Hepatocyte (in vitro differentiated cells): ENCODE measurements at regions not wholly inside any gene's neighbourhood (a gene's known extent, or its start where the extent isn't known, plus 50 kb on each side); places are given as distances from the start of the nearest gene placed in this dataset.

Experiments used
- DNase-seq: peaks from one replicate; pipeline ENCODE4 v3.0.0-alpha.2; 2016; ENCODE audit warnings: low spot score
- H2AFZ ChIP-seq: fragments of 200-600 bp; sonication (generic); 2 replicates; pipeline ENCODE4 v1.6.0; 2016; ENCODE audit warnings: antibody characterized with exemption, mild to moderate bottlenecking
- H3K27ac ChIP-seq: fragments of 200-600 bp; sonication (generic); 2 replicates; pipeline ENCODE4 v1.5.1; 2016; ENCODE audit warnings: mild to moderate bottlenecking
- H3K27me3 ChIP-seq: fragments of 200-600 bp; sonication (generic); 2 replicates; pipeline ENCODE4 v1.6.1; 2016
- H3K36me3 ChIP-seq: fragments of 200-600 bp; sonication (generic); replicated peaks from 2 replicates; pipeline ENCODE4 v1.5.1; 2016; ENCODE audit warnings: low read depth; ENCODE audit not compliant: insufficient read depth
- H3K4me1 ChIP-seq: fragments of 200-600 bp; sonication (generic); 2 replicates; pipeline ENCODE4 v1.5.1; 2016; ENCODE audit warnings: mild to moderate bottlenecking, moderate library complexity; ENCODE audit not compliant: insufficient read depth
- H3K4me2 ChIP-seq: fragments of 200-600 bp; sonication (generic); 2 replicates; pipeline ENCODE4 v1.6.0; 2016
- H3K4me3 ChIP-seq: fragments of 200-600 bp; sonication (generic); 2 replicates; pipeline ENCODE4 v1.5.1; 2016; ENCODE audit warnings: mild to moderate bottlenecking
- H3K79me2 ChIP-seq: fragments of 200-600 bp; sonication (generic); 2 replicates; pipeline ENCODE4 v1.6.0; 2017; ENCODE audit warnings: mild to moderate bottlenecking
- H3K9me2 ChIP-seq: fragments of 200-600 bp; sonication (generic); replicated peaks from 2 replicates; pipeline ENCODE4 v1.6.0; 2017; ENCODE audit warnings: mild to moderate bottlenecking; ENCODE audit not compliant: insufficient read depth
- H3K9me3 ChIP-seq: fragments of 200-600 bp; sonication (generic); 2 replicates; pipeline ENCODE4 v1.5.1; 2016; ENCODE audit warnings: low read depth, mild to moderate bottlenecking
- H4K20me1 ChIP-seq: fragments of 200-600 bp; sonication (generic); 2 replicates; pipeline ENCODE4 v1.6.0; 2016; ENCODE audit warnings: mild to moderate bottlenecking; ENCODE audit not compliant: insufficient read depth, poor library complexity, severe bottlenecking
- EZH2 ChIP-seq: fragments of 200-600 bp; sonication (generic); IDR thresholded peaks from 2 replicates; pipeline ENCODE4 v1.6.1; 2016; ENCODE audit warnings: antibody characterized with exemption, mild to moderate bottlenecking, borderline replicate concordance
- EZH2phosphoT487 ChIP-seq: fragments of 200-600 bp; sonication (generic); IDR thresholded peaks from one replicate; pipeline ENCODE4 v1.6.1; 2018; ENCODE audit warnings: antibody characterized with exemption, mild to moderate bottlenecking, low read depth, moderate library complexity; ENCODE audit not compliant: unreplicated experiment, severe bottlenecking
- WGBS: methylation state at CpG from one replicate; pipeline ENCODE4 v1.1.6; 2016; ENCODE audit warnings: low lambda C conversion rate; ENCODE audit errors: missing lambda C conversion rate; 5-methylcytosine and 5-hydroxymethylcytosine counted together
- TF ChIP-seq, protein P1 (sequence below): fragments of 200-600 bp; sonication (generic); IDR thresholded peaks from 2 replicates; pipeline ENCODE4 v1.5.1; 2016; ENCODE audit warnings: antibody characterized with exemption, mild to moderate bottlenecking; ENCODE audit not compliant: poor library complexity

DNA sequence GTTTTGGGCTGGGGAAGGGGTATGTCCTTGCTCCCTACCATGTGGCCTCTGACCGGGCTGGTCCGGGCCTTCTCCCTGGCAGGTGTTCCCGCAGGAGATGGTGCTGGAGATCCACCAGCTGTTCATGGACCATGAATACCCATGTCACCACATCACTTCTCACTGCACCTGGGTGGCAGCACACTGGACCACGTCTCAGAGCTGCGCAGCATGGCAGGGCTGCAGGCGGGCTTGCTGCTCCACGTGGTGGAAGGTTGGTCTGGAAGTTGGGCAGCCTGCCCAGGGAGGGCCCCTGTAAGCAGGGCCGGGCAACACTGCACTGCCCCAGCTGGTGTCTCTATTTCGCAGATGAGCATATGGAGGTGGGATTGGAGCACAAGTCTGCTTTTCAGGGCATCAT, 169.5 kb upstream of the ZNF267 start:
- TF ChIP-seq EZH2phosphoT487 (no peak), EZH2 (no peak)
- TF ChIP-seq, protein P1, sequence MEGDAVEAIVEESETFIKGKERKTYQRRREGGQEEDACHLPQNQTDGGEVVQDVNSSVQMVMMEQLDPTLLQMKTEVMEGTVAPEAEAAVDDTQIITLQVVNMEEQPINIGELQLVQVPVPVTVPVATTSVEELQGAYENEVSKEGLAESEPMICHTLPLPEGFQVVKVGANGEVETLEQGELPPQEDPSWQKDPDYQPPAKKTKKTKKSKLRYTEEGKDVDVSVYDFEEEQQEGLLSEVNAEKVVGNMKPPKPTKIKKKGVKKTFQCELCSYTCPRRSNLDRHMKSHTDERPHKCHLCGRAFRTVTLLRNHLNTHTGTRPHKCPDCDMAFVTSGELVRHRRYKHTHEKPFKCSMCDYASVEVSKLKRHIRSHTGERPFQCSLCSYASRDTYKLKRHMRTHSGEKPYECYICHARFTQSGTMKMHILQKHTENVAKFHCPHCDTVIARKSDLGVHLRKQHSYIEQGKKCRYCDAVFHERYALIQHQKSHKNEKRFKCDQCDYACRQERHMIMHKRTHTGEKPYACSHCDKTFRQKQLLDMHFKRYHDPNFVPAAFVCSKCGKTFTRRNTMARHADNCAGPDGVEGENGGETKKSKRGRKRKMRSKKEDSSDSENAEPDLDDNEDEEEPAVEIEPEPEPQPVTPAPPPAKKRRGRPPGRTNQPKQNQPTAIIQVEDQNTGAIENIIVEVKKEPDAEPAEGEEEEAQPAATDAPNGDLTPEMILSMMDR, result no peak
- Histone ChIP-seq H4K20me1 (peaks cover 5% of the 10 kb centered on the region), H3K27ac (no peak overlapping the region), H3K4me1 (peaks cover 7% of the 10 kb centered on the region), H2AFZ (no peak overlapping the region), H3K9me2 (no peaks in the 10 kb centered on the region), H3K9me3 (no peaks in the 10 kb centered on the region), H3K27me3 (no peaks in the 10 kb centered on the region), H3K79me2 (peaks cover 22% of the 10 kb centered on the region), H3K36me3 (no peaks in the 10 kb centered on the region), H3K4me2 (no peak overlapping the region), H3K4me3 (no peak overlapping the region)
- DNase-seq, result no peak
- WGBS, result 99% methylated on average over 9 of the region's 9 CpGs

GRCh38 chr16:31705371-31705770, 168.2 kb upstream of the ZNF267 start:
- Histone ChIP-seq H4K20me1 (peaks cover 5% of the 10 kb centered on the region), H3K4me2 (no peak overlapping the region), H3K27ac (no peak overlapping the region), H3K4me3 (no peak overlapping the region), H3K4me1 (peaks cover 7% of the 10 kb centered on the region), H3K36me3 (no peaks in the 10 kb centered on the region), H3K9me2 (no peaks in the 10 kb centered on the region), H3K9me3 (no peaks in the 10 kb centered on the region), H2AFZ (no peak overlapping the region), H3K79me2 (peaks cover 22% of the 10 kb centered on the region), H3K27me3 (no peaks in the 10 kb centered on the region)
- WGBS, result 97% methylated on average over 5 of the region's 5 CpGs
- TF ChIP-seq EZH2phosphoT487, result no peak
- TF ChIP-seq EZH2, result no peak
- TF ChIP-seq, protein P1, result no peak
- DNase-seq, result no peak

- H2AFZ ChIP-seq, result no peak overlapping the region
- H3K9me3 ChIP-seq, result no peaks in the 10 kb centered on the region
- peaks cover 5% of the 10 kb centered on the region for H4K20me1 ChIP-seq
- H3K4me3 ChIP-seq, result no peak overlapping the region
- WGBS, result 88% methylated on average over 9 of the region's 9 CpGs
- H3K79me2 ChIP-seq, result peaks cover 16% of the 10 kb centered on the region
- H3K27me3 ChIP-seq, result no peaks in the 10 kb centered on the region
- no peak overlapping the region for H3K27ac ChIP-seq
- no peaks in the 10 kb centered on the region for H3K36me3 ChIP-seq
- H3K4me1 ChIP-seq, result peaks cover 7% of the 10 kb centered on the region
- no peaks in the 10 kb centered on the region for H3K9me2 ChIP-seq
- TF ChIP-seq, protein P1, result no peak
- TF ChIP-seq EZH2phosphoT487 (no peak), EZH2 (no peak)
- H3K4me2 ChIP-seq, result no peak overlapping the region
- DNase-seq, result no peak
Observed at GRCh38 chr16:31706318-31706717, 167.3 kb upstream of the ZNF267 start.

- no peak overlapping the region for H3K4me3 ChIP-seq
- H3K9me3 ChIP-seq, result no peaks in the 10 kb centered on the region
- TF ChIP-seq EZH2, result no peak
- TF ChIP-seq, protein P1, result no peak
- TF ChIP-seq EZH2phosphoT487, result no peak
- H4K20me1 ChIP-seq, result no peaks in the 10 kb centered on the region
- no peaks in the 10 kb centered on the region for H3K27me3 ChIP-seq
- H3K4me1 ChIP-seq, result peaks cover 2% of the 10 kb centered on the region
- H2AFZ ChIP-seq, result no peak overlapping the region
- H3K27ac ChIP-seq, result no peak overlapping the region
- no peak for DNase-seq
- no peaks in the 10 kb centered on the region for H3K9me2 ChIP-seq
- H3K4me2 ChIP-seq, result no peak overlapping the region
- no peaks in the 10 kb centered on the region for H3K36me3 ChIP-seq
- WGBS, result 94% methylated on average over 4 of the region's 4 CpGs
- peaks cover 10% of the 10 kb centered on the region for H3K79me2 ChIP-seq
Observed at GRCh38 chr16:31706925-31707324, 166.7 kb upstream of the ZNF267 start.
